ENCODE measurements at regions not wholly inside any gene's neighbourhood (a gene's known extent, or its start where the extent isn't known, plus 50 kb on each side); places are given as distances from the start of the nearest gene placed in this dataset.
"Not testable (repeated sequence)": the region's sequence is repeated elsewhere in the genome, so short reads cannot be mapped to it uniquely, and the experiment has no call there.

- no peak for DNase-seq
These were observed 105.7 kb upstream of the PPM1H start for GRCh38 chr12:63040526-63041220.

DNA sequence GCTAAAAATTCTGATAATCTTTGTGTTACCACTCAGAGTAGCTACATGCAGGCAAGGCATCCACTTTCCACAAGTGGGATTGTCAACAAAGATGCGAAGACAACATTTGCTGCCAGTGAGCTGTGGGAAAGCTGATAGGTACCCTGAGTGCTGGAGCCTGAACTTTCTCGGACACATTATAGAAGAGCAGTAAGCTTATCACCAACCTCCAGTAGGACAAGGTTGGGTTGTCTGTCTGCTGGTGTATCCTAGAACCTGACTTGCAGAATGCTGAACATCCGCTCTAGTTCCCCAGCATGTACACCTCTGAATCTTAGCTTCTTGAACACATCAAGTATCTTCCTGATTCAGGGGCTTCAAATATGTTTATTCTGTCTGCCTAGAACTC, 103.8 kb upstream of the PPM1H start:
- no peak for DNase-seq

DNA sequence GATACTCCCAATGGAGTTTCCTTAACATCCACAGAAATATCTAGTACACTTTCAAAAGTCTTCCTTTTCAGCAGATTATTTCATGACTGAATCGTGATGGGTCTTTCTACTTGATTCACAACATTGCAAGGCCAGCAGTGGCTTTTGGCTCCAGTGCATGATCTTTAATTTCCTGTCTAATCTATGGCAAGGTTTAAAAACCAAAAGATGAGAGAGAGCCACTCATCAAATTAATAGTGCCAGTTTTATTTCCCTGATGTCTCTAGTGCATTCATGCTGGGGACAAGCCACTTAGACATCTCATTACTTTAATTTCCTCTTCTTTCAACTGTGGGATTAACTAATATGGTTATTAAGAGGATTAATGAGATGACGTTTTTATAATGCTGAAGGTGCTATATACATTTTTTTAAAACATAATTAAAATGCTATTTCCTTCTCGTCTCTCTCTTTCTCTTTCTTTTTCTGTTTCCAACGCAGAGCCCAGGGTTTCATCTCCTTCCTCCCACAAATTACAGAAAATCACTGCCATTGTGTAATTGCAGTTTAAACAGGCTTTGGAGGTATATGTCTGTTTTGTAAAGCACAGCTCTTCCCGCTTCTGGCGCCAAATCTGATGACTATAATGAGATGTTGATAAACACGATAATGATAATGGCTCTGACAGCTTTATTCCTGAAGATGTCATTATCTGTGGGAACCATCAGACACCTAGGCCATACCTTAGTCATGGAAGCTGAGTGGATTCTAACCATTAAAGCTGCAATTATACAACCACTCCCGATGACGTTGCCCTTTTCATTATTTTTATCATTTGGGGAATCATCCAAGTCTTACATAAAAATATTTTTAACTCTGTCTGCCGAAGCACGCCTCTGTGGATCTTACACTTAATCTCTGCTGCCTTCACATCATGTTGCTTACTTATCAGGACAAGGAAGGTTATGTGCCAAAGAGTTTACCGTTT, 103.1 kb upstream of the PPM1H start:
- no peak for DNase-seq

- no peak for DNase-seq
These were observed 102.0 kb upstream of the PPM1H start for GRCh38 chr12:63036974-63037335.

- no peak for DNase-seq
These were observed 101.4 kb upstream of the PPM1H start for GRCh38 chr12:63036216-63036973.

- no peak for DNase-seq
These were observed 99.7 kb upstream of the PPM1H start for GRCh38 chr12:63034601-63035000.

GRCh38 chr12:63029676-63030075, 94.7 kb upstream of the PPM1H start:
- no peak for DNase-seq

DNA sequence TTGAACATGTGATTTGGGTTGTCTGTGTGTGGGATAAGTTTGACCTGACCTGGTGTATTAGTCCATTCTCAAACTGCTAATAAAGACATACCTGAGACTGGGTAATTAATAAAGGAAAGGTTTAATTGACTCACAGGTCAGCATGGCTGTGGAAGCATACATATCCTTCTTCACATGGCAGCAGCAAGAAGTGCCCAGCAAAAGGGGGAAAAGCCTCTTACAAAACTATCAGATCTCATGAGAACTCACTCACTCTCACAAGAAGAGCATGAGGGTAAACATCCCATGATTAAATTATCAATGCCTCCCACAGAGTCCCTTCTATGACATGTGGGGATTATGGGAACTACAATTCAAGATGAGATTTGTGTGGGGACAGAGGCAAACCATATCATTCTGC, 94.0 kb upstream of the PPM1H start:
- no peak for DNase-seq

DNA sequence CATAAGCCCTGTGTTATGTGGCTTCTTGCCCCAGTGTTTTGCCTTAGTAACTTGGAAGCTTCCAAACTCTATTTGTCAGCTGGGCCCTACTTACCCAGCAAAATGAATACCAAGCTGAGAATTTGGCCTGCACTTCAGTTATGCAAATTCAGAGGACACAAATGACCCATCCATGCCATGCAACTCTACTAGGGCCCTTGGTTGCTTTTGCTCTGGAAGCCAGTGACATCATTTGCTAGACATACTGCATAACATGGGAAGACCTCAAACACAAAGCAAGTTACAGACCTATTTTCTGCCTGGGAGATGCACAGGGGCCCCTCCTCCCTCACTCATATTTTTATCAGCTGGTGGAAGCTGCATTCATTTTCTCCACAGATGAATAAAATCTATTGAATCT, 90.2 kb upstream of the PPM1H start:
- DNase-seq: no peak

GRCh38 chr12:63023926-63024325, 89.0 kb upstream of the PPM1H start:
- DNase-seq: no peak

GRCh38 chr12:63021116-63021515, 86.2 kb upstream of the PPM1H start:
- DNase-seq: no peak

- DNase-seq: no peak
These were observed 85.3 kb upstream of the PPM1H start for GRCh38 chr12:63020269-63020668.

DNA sequence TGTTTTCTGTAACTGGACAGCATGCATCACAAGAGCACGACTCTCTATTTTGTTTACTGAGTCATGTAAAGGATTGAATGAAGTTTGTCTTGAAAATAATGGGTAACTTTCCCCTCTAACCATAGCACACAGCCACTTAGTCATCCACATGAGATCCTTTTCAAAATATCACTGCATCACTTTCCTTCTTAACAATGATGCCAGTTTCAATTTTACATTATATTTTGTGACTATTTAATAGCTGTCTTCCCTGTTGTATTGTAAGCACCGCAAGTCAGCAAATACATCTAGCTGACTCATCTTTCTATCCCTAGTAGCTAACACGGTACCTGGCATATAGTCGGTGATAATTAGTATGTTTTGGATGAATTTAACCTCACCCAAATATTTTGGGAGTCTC, 83.3 kb upstream of the PPM1H start:
- DNase-seq: no peak

DNA sequence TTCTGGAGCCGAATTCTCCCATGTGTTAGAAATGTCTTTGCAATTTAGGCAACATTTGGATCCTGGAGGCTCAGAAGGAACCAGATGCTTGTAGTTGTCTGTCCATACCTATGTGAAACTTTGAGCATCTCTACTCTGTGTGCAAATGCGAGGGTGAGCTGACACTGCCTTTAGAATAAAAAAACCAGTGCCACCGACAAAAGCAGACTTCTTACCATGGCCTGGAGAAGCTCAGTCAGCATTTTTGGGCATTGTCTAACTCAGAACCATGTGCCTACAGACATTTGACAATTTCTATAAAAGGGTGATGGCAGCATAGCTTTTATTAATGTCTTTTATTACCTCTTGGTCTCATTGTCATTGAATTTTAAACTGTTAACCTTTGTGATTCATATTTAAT, 78.4 kb upstream of the PPM1H start:
- DNase-seq: no peak

DNA sequence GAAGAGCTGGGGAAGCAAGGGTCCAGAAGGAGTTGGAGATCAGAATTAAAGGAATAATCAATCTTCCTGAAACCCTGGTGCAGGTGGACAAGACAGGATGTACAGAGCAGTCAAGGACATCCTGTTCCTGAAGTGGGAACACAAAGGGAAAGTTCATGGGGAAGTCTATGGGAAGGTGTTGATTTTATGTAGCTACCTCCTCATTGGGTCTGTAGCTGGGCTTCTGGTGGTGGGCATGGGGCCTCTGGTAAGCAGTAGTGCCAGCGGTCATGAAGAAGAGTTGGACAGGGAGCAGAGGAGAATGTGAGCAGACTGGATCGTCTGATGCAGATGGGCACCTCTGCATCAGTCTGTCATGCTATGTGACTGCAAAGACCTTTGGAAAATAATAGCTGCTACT, 75.7 kb upstream of the PPM1H start:
- DNase-seq: no peak

- no peak for DNase-seq
These were observed 73.4 kb upstream of the PPM1H start for GRCh38 chr12:63008372-63008771.

DNA sequence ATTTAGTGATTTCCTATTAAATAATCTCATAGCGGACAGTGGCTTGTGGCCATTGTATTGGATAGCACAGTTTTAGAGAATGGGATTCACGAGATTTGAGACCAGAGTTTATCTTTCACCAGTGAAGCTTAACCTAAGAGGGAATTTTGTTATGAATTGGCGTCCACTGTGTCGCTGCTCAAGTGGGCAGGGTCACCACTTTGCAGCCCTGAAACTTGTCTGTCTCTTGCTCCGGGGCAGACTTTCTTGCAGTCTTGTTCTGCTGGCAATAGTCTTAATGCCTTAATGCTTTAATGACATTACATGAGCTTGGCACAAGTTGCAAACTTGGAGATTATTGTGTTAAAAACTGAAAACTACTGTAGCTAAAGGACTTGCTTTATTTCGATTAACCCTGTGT, 72.8 kb upstream of the PPM1H start:
- DNase-seq: no peak

DNA sequence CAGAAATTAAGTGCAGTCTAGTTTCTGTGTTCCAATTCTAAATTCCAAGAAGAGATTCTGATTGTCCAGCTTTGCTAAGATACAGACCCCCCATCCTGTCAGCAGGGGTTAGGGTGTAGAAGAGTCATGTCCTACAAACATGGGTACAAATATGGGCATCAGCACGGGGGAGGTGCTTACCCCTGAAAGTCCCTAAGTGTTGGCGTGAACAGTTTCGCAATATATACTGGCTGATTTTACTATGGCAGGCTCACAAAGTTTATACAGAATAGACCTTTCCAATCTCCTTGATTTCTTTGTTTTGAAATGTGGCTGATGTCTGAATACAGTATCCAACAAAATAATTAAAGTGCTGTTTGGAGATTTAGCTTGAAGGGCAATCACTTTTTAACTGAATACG, 71.6 kb upstream of the PPM1H start:
- DNase-seq: no peak

GRCh38 chr12:63005382-63005781, 70.4 kb upstream of the PPM1H start:
- DNase-seq: no peak

GRCh38 chr12:63003223-63003819, 68.4 kb upstream of the PPM1H start:
- no peak for DNase-seq

DNA sequence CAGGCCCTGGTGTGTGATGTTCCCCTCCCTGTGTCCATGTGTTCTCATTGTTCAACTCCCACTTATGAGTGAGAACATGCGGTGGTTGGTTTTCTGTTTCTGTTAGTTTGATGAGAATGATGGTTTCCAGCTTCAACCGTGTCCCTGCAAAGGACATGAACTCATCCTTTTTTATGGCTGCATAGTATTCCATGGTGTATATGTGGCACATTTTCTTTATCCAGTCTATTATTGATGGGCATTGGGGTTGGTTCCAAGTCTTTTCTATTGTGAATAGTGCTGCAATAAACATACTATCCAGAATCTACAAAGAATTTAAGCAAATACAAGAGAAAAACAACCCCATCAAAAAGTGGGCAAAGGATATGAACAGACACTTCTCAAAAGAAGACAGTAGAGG, 67.1 kb upstream of the PPM1H start:
- not testable (repeated sequence) for DNase-seq

- no peak for DNase-seq
These were observed 63.5 kb upstream of the PPM1H start for GRCh38 chr12:62998454-62998853.

All from hypothalamus (tissue), 51 donors.